ENCODE measurements at regions not wholly inside any gene's neighbourhood (a gene's known extent, or its start where the extent isn't known, plus 50 kb on each side); places are given as distances from the start of the nearest gene placed in this dataset.
"Not testable (repeated sequence)": the region's sequence is repeated elsewhere in the genome, so short reads cannot be mapped to it uniquely, and the experiment has no call there.

- not testable (repeated sequence) for TF ChIP-seq CTCF (IDR thresholded peaks at IDR 0.05; ENCODE audit: extremely low read depth in 1 of 2, insufficient read depth in 1 of 2, low read depth in 1 of 2, low read length in 2 of 2); MAX (IDR thresholded peaks at IDR 0.05; ENCODE audit: insufficient read depth, insufficient read length); POLR2AphosphoS5 (IDR thresholded peaks at IDR 0.05; ENCODE audit: insufficient read depth, low read depth, low read length); POLR2A (IDR thresholded peaks at IDR 0.05; ENCODE audit: low read depth, low read length); EZH2 (IDR thresholded peaks at IDR 0.05; ENCODE audit: borderline replicate concordance, low read depth, low read length, severe bottlenecking)
Observed at GRCh38 chr13:22916276-22916675, 264.5 kb upstream of the SGCG start.

Measured in endothelial cell of umbilical vein (primary cell).